Kidney (tissue), 13 donors: ENCODE measurements at regions not wholly inside any gene's neighbourhood (a gene's known extent, or its start where the extent isn't known, plus 50 kb on each side); places are given as distances from the start of the nearest gene placed in this dataset.
A peak's percentile ranks its signal among the peaks of the same experiment; 100 is the strongest.

ENCODE experiments used
- DNase-seq, 5 donors: peaks; one replicate each; pipeline ENCODE4 v3.0.0-alpha.2; 2013 to 2020
- FAIRE-seq: peaks from 2 replicates; lab custom pipeline; 2012; peaks lifted over from hg19 to GRCh38; lab: Jason Lieb, UNC
- H3K27ac ChIP-seq, 2 donors: one replicate each; pipeline ENCODE4 v1.7.0; 2013; ENCODE audit warnings: low read depth in 2 of 2, low read length in 2 of 2, inconsistent platforms in 1 of 2
- H3K27me3 ChIP-seq: one replicate; pipeline ENCODE4 v1.7.1; 2013; ENCODE audit warnings: low read length, inconsistent platforms; ENCODE audit not compliant: control insufficient read depth, insufficient read depth
- H3K36me3 ChIP-seq, 3 donors: one replicate each; pipeline versions ENCODE4 v1.7.0 to v1.7.1; 2013; ENCODE audit warnings: low read length in 3 of 3, control low read depth in 1 of 3, inconsistent platforms in 1 of 3; ENCODE audit not compliant: insufficient read depth in 3 of 3, control insufficient read depth in 2 of 3
- H3K4me1 ChIP-seq, 3 donors: one replicate each; pipeline versions ENCODE4 v1.7.0 to v1.7.1; 2013; ENCODE audit warnings: low read length in 3 of 3, inconsistent platforms in 1 of 3, low read depth in 1 of 3; ENCODE audit not compliant: control insufficient read depth in 2 of 3, insufficient read depth in 2 of 3
- H3K4me3 ChIP-seq, 3 donors: one replicate each; pipeline versions ENCODE4 v1.7.0 to v1.8.1; 2013; ENCODE audit warnings: low read length in 3 of 3, control low read depth in 1 of 3, inconsistent platforms in 1 of 3
- H3K9ac ChIP-seq, 3 donors: one replicate each; pipeline versions ENCODE4 v1.7.0 to v1.7.1; 2013; ENCODE audit warnings: low read length in 3 of 3, control low read depth in 1 of 3, inconsistent platforms in 1 of 3
- H3K9me3 ChIP-seq, 3 donors: one replicate each; pipeline versions ENCODE4 v1.7.0 to v1.7.1; 2013; ENCODE audit warnings: low read length in 3 of 3, control low read depth in 1 of 3, inconsistent platforms in 1 of 3; ENCODE audit not compliant: control insufficient read depth in 2 of 3, insufficient read depth in 1 of 3
- intact Hi-C: fragments of 100-400 bp; cut with DNase I; formaldehyde crosslinking; loops from one replicate; pipeline ENCODE4 v1.11.1; 2022
- TF ChIP-seq, protein P1 (sequence below): IDR thresholded peaks from 3 replicates; pipeline ENCODE4 v1.5.1; 2012; ENCODE audit warnings: mild to moderate bottlenecking, moderate library complexity, borderline replicate concordance; ENCODE audit not compliant: insufficient read depth; ENCODE audit errors: extremely low read depth
- donor health status: control.
- donor health status: control.
- donor health status: control.
- donor health status: control.
- donor health status: control.
- donor health status: DM: yes; HTN: yes; CAD: no.
- donor health status: Normal renal cell carcinoma (clear cell type).

DNA sequence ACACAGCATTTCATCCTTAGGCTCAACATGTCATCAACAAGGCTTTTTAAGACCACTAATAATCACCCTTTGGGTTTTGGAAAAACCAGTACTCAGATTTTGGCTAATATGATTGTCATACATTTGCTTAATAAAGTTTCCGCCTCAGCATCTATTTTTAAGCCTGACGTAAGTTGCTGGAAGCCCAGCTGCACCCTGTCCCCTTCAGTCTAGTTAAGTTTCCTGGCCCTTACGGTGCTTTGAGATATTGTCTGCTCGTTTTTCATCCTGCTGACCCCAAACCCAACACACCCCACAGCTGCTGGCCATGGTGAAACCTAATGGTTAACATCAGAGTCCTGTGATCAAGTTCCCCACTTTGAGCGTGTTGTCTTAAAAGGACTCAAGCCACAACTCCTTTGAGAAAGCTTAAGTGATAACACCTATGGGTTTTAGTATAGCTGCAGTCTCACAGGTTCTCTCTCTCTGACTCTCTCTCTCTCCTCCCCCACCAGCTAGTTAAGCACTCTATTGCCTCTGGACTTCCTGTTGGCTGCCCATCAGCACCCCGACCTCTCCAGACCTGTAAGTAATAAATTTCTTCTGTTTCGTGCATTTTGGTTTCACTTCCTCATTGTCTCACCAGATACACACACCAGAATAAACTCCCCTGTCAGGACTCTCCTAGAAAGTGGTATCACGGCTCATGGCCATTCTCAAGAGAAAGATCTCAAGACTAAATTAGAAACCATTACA, 802.0 kb downstream of the C6orf118 start:
- DNase-seq (peak in 4 of 5 donors; percentile 23 to 77 (median 68)), FAIRE-seq (no peak)
- peak overlapping the region; percentile 23 to 26 for H3K27ac ChIP-seq
- no peaks in the 10 kb centered on the region for H3K27me3 ChIP-seq
- peaks cover 0 to 2% (median 0%) of the 10 kb centered on the region in 3 donors for H3K4me1 ChIP-seq
- H3K9ac ChIP-seq, result peak overlapping the region in 1 of 3 donors; percentile 19
- no peaks in the 10 kb centered on the region for H3K36me3 ChIP-seq
- H3K4me3 ChIP-seq, result peak overlapping the region; percentile 37 to 58 (median 49)
- intact Hi-C loops, result no loop called here
- TF ChIP-seq, protein P1, sequence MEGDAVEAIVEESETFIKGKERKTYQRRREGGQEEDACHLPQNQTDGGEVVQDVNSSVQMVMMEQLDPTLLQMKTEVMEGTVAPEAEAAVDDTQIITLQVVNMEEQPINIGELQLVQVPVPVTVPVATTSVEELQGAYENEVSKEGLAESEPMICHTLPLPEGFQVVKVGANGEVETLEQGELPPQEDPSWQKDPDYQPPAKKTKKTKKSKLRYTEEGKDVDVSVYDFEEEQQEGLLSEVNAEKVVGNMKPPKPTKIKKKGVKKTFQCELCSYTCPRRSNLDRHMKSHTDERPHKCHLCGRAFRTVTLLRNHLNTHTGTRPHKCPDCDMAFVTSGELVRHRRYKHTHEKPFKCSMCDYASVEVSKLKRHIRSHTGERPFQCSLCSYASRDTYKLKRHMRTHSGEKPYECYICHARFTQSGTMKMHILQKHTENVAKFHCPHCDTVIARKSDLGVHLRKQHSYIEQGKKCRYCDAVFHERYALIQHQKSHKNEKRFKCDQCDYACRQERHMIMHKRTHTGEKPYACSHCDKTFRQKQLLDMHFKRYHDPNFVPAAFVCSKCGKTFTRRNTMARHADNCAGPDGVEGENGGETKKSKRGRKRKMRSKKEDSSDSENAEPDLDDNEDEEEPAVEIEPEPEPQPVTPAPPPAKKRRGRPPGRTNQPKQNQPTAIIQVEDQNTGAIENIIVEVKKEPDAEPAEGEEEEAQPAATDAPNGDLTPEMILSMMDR, result no peak
- no peaks in the 10 kb centered on the region for H3K9me3 ChIP-seq

DNA sequence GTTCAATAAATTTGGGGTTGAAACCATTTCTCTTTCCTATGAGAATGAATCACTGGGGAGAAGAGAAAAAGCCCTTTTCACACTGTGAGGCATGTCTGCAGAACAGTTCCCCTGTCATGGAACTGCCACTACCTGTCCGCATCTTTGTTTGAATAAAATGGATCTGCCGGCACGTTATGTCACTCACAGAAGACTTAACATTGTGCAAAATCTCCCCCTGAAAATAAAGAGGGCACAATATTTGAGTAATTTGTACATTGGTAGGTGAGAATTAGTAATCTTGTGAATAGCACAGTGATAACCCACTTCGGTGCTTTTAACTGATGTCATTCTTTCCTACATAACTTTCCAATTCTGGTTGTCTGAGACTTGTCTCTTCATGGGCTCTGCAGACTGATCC, 804.0 kb downstream of the C6orf118 start:
- TF ChIP-seq, protein P1, result no peak
- H3K9me3 ChIP-seq, result no peaks in the 10 kb centered on the region
- no peak overlapping the region for H3K9ac ChIP-seq
- FAIRE-seq (no peak), DNase-seq (no peak)
- no peaks in the 10 kb centered on the region for H3K27me3 ChIP-seq
- peaks cover 0 to 2% (median 0%) of the 10 kb centered on the region in 3 donors for H3K4me1 ChIP-seq
- no peak overlapping the region for H3K27ac ChIP-seq
- intact Hi-C loops, result no loop called here
- H3K4me3 ChIP-seq, result no peak overlapping the region
- H3K36me3 ChIP-seq, result no peaks in the 10 kb centered on the region

DNA sequence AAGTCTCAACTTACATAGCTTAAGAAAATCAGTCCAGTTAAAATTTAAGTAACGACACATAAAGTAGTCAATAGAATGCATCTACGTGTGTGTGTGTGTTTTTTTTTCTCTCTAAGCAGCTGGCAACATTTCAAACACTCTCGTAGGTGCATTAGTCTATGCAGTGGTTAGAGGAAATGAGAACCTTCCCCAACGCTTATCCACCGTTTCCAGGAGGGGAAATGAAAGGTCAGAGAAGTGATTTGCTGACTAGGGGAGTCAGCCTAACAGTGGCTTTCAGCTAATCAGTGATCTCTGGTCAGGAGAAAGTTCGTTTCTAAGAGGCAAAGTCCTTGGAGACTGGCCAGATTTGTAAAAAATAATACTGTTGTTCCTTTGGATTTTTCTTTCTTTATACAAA, 806.6 kb downstream of the C6orf118 start:
- Histone ChIP-seq H3K9me3 (no peaks in the 10 kb centered on the region), H3K4me1 (peaks cover 0 to 2% (median 0%) of the 10 kb centered on the region in 3 donors), H3K4me3 (peak overlapping the region in 1 of 3 donors; percentile 39), H3K36me3 (no peaks in the 10 kb centered on the region), H3K27ac (no peak overlapping the region), H3K27me3 (no peaks in the 10 kb centered on the region), H3K9ac (no peak overlapping the region)
- peak in 3 of 5 donors; percentile 11 to 69 (median 41) for DNase-seq
- TF ChIP-seq, protein P1, result no peak
- no peak for FAIRE-seq
- intact Hi-C loops, result no loop called here
